A549 (cell line): ENCODE measurements at regions not wholly inside any gene's neighbourhood (a gene's known extent, or its start where the extent isn't known, plus 50 kb on each side); places are given as distances from the start of the nearest gene placed in this dataset.

Experiments
- ATAC-seq, 2 experiments: fragments of 200-7000 bp in 1 of 2; fragments of >200 bp in 1 of 2; cut with Nextera tagmentation in 1 of 2; cut with Tn5 transposase in 1 of 2; 3 replicates each; pipeline versions ENCODE4 v1.8.0 to v1.9.1; 2018 to 2020; ENCODE audit warnings: mild to moderate bottlenecking in 1 of 2, moderate library complexity in 1 of 2
- CTCF ChIA-PET: fragments of 300-600 bp; sonication (Branson Sonifier 250); formaldehyde crosslinking; extraction: SDS; loops from one replicate; lab custom pipeline; 2021; ENCODE audit warnings: antibody characterized with exemption, inconsistent platforms; lab: Yijun Ruan, JAX
- POLR2A ChIA-PET: fragments of 350-600 bp; formaldehyde crosslinking; extraction: SDS; loops from one replicate; lab custom pipeline; 2021; ENCODE audit warnings: antibody characterized with exemption, inconsistent platforms; lab: Yijun Ruan, JAX
- DNase-seq, 2 experiments: peaks; one replicate each; pipeline versions ENCODE4 v3.0.0 to v3.0.0-alpha.2; 2011 to 2016; ENCODE audit warnings: low read depth in 1 of 2, low spot score in 1 of 2
- FAIRE-seq: peaks from 2 replicates; lab custom pipeline; 2011; peaks lifted over from hg19 to GRCh38; lab: Jason Lieb, UNC
- H3K27ac ChIP-seq, 2 experiments: fragments of >200 bp; sonication (Bioruptor Twin); formaldehyde crosslinking; 3 replicates each; pipeline ENCODE4 v1.5.1; 2016 to 2017
- H3K4me1 ChIP-seq: fragments of >200 bp; sonication (Bioruptor Twin); formaldehyde crosslinking; 3 replicates; pipeline ENCODE4 v1.6.1; 2016
- H3K4me2 ChIP-seq: fragments of >200 bp; sonication (Bioruptor Twin); formaldehyde crosslinking; 3 replicates; pipeline ENCODE4 v1.6.1; 2016
- H3K4me3 ChIP-seq: fragments of >200 bp; sonication (Bioruptor Twin); formaldehyde crosslinking; 3 replicates; pipeline ENCODE4 v1.5.1; 2016
- H3K9me3 ChIP-seq: fragments of >200 bp; sonication (Bioruptor Twin); formaldehyde crosslinking; 3 replicates; pipeline ENCODE4 v1.6.1; 2016
- BHLHE40 ChIP-seq: IDR thresholded peaks from 2 replicates; pipeline ENCODE4 v1.6.1; 2012; ENCODE audit warnings: low read depth, low read length, inconsistent platforms
- CEBPB ChIP-seq, 2 experiments: fragments of >200 bp in 1 of 2; sonication (Bioruptor Twin) in 1 of 2; formaldehyde crosslinking in 1 of 2; IDR thresholded peaks; 2 replicates each; pipeline ENCODE4 v1.6.1; 2012 to 2016
- CTCF ChIP-seq: fragments of >200 bp; sonication (Bioruptor Twin); formaldehyde crosslinking; IDR thresholded peaks from 3 replicates; pipeline ENCODE4 v1.5.1; 2016
- EHF ChIP-seq: fragments of 250-450 bp; sonication (Bioruptor Pico); IDR thresholded peaks from 2 replicates; pipeline ENCODE4 v1.5.0; 2020; ENCODE audit warnings: mild to moderate bottlenecking
- ELK1 ChIP-seq: fragments of 150-350 bp; IDR thresholded peaks from 2 replicates; pipeline ENCODE4 v1.6.1; 2014; ENCODE audit warnings: low read depth, mild to moderate bottlenecking, low read length
- EP300 ChIP-seq, 2 experiments: fragments of >200 bp; sonication (Bioruptor Twin); formaldehyde crosslinking; IDR thresholded peaks; 2 replicates in 1 of 2; 3 replicates in 1 of 2; pipeline ENCODE4 v1.6.1; 2016 to 2017
- ESRRA ChIP-seq: fragments of 150-350 bp; IDR thresholded peaks from 2 replicates; pipeline ENCODE4 v1.6.1; 2014; ENCODE audit warnings: mild to moderate bottlenecking, low read length, borderline replicate concordance
- FOXS1 ChIP-seq: fragments of 250-450 bp; sonication (Bioruptor Pico); IDR thresholded peaks from 2 replicates; pipeline ENCODE4 v1.5.0; 2020; ENCODE audit warnings: mild to moderate bottlenecking, moderate library complexity
- GATA3 ChIP-seq: IDR thresholded peaks from 2 replicates; pipeline ENCODE4 v1.6.1; 2012; ENCODE audit warnings: borderline replicate concordance
- HOXA7 ChIP-seq: fragments of 250-450 bp; sonication (Bioruptor Pico); IDR thresholded peaks from 2 replicates; pipeline ENCODE4 v1.5.0; 2020; ENCODE audit warnings: mild to moderate bottlenecking, moderate library complexity
- JUN ChIP-seq, 2 experiments: fragments of >200 bp; sonication (Bioruptor Twin); formaldehyde crosslinking; IDR thresholded peaks; 2 replicates in 1 of 2; 3 replicates in 1 of 2; pipeline ENCODE4 v1.6.1; 2016 to 2017
- JUNB ChIP-seq: fragments of >200 bp; sonication (Bioruptor Twin); formaldehyde crosslinking; IDR thresholded peaks from 2 replicates; pipeline ENCODE4 v1.6.1; 2016
- MAX ChIP-seq: IDR thresholded peaks from 2 replicates; pipeline ENCODE4 v1.6.1; 2012
- MAZ ChIP-seq: fragments of 150-350 bp; IDR thresholded peaks from 2 replicates; pipeline ENCODE4 v1.6.1; 2014; ENCODE audit warnings: antibody characterized with exemption, low read depth, low read length, borderline replicate concordance
- POLR2A ChIP-seq: IDR thresholded peaks from 2 replicates; pipeline ENCODE4 v1.6.1; 2012; ENCODE audit warnings: mild to moderate bottlenecking, low read length
- RAD21 ChIP-seq, 2 experiments: fragments of >200 bp in 1 of 2; sonication (Bioruptor Twin) in 1 of 2; formaldehyde crosslinking in 1 of 2; IDR thresholded peaks in 1 of 2; conservative IDR thresholded peaks in 1 of 2; 2 replicates in 1 of 2; 3 replicates in 1 of 2; pipeline ENCODE4 v1.6.1; 2012 to 2018; ENCODE audit warnings: inconsistent platforms in 1 of 2
- RARB ChIP-seq: fragments of 250-450 bp; sonication (Bioruptor Pico); IDR thresholded peaks from 2 replicates; pipeline ENCODE4 v1.8.0; 2021; ENCODE audit warnings: mild to moderate bottlenecking, moderate library complexity
- TFCP2L1 ChIP-seq: fragments of 250-450 bp; sonication (Bioruptor Pico); IDR thresholded peaks from 2 replicates; pipeline ENCODE4 v1.5.0; 2021; ENCODE audit warnings: mild to moderate bottlenecking
- TP53 ChIP-seq: fragments of 250-450 bp; sonication (Bioruptor Pico); IDR thresholded peaks from 2 replicates; pipeline ENCODE4 v1.5.0; 2021; ENCODE audit warnings: mild to moderate bottlenecking, moderate library complexity
- USF2 ChIP-seq: fragments of 450-650 bp; IDR thresholded peaks from 2 replicates; pipeline ENCODE4 v1.6.1; 2014; ENCODE audit warnings: antibody characterized with exemption
- ZNF302 ChIP-seq: fragments of 250-450 bp; sonication (Bioruptor Pico); IDR thresholded peaks from 2 replicates; pipeline ENCODE4 v1.9.0; 2021; ENCODE audit warnings: inconsistent platforms, mild to moderate bottlenecking, moderate library complexity
- ZSCAN20 ChIP-seq: fragments of 250-450 bp; sonication (Bioruptor Pico); IDR thresholded peaks from 2 replicates; pipeline ENCODE4 v1.8.0; 2022; ENCODE audit warnings: mild to moderate bottlenecking, moderate library complexity
- WGBS: methylation state at CpG from one replicate; pipeline ENCODE4 v1.1.6; 2017; ENCODE audit errors: missing lambda C conversion rate; 5-methylcytosine and 5-hydroxymethylcytosine counted together
- TF ChIP-seq, protein P1 (sequence below): fragments of 250-450 bp; sonication (Bioruptor Pico); IDR thresholded peaks from 2 replicates; pipeline ENCODE4 v1.5.0; 2020; ENCODE audit warnings: low read depth, mild to moderate bottlenecking, moderate library complexity
- TF ChIP-seq, protein P2 (sequence below): fragments of >200 bp; sonication (Bioruptor Twin); formaldehyde crosslinking; IDR thresholded peaks from 3 replicates; pipeline ENCODE4 v1.6.1; 2016
- TF ChIP-seq, protein P3 (sequence below): IDR thresholded peaks from 2 replicates; pipeline ENCODE4 v1.6.1; 2012

- DNase-seq (no peak), FAIRE-seq (no peak), ATAC-seq (no peak)
- Histone ChIP-seq H3K4me1 (no peaks in the 10 kb centered on the region), H3K27ac (no peak overlapping the region), H3K4me2 (no peak overlapping the region), H3K9me3 (peaks cover 7% of the 10 kb centered on the region; the same call in 2 of the 3 replicates), H3K4me3 (no peak overlapping the region)
- 85% methylated on average over 6 of the region's 6 CpGs for WGBS
- POLR2A ChIA-PET = no interaction called here
- CTCF ChIA-PET = no interaction called here
- TF ChIP-seq TFCP2L1 (CRISPR knock-in tag) = no peak
- TF ChIP-seq ZSCAN20 = no peak
- TF ChIP-seq JUN (IDR thresholded peaks at IDR 0.05) = no peak
- TF ChIP-seq HOXA7 = no peak
- TF ChIP-seq MAX = no peak
- TF ChIP-seq, protein P1, sequence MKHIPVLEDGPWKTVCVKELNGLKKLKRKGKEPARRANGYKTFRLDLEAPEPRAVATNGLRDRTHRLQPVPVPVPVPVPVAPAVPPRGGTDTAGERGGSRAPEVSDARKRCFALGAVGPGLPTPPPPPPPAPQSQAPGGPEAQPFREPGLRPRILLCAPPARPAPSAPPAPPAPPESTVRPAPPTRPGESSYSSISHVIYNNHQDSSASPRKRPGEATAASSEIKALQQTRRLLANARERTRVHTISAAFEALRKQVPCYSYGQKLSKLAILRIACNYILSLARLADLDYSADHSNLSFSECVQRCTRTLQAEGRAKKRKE (CRISPR knock-in tag) = no peak
- TF ChIP-seq GATA3 = no peak
- TF ChIP-seq CEBPB (IDR thresholded peaks at IDR 0.05) = no peak
Observed at GRCh38 chr2:62349788-62350187, 153.9 kb downstream of the B3GNT2 start.

DNA sequence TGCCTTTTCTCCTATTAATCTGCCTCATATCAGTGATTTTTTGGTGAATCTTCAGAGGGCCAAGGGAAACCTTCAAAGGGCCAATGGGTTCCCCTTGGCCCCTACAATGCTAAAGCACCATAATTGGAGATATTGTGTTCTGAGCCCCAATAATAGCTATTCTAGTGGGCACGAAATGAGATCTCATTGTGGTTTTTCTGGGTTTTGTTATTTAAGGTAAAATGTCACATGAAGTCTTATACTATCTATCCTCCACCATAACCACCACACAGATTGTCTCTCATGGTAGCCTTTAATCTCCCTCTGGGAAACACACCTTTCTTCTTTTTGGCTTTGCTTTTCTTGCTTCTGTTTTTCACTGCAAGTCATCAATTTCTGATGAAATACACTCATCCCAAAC, 152.8 kb downstream of the B3GNT2 start:
- Histone ChIP-seq H3K4me2 (no peak overlapping the region), H3K9me3 (peaks cover 7% of the 10 kb centered on the region; the same call in 2 of the 3 replicates), H3K4me3 (no peak overlapping the region), H3K4me1 (no peaks in the 10 kb centered on the region), H3K27ac (no peak overlapping the region)
- 56% methylated on average over 1 of the region's 1 CpG for WGBS
- no peak for TF ChIP-seq TP53 (CRISPR knock-in tag)
- no peak for TF ChIP-seq TFCP2L1 (CRISPR knock-in tag)
- TF ChIP-seq EP300 (IDR thresholded peaks at IDR 0.05) = no peak
- no peak for TF ChIP-seq RAD21 (conservative IDR thresholded peaks at IDR 0.05 in 1 of 2, IDR thresholded peaks at IDR 0.05 in 1 of 2)
- no peak for TF ChIP-seq FOXS1
- TF ChIP-seq ZNF302 (CRISPR knock-in tag) = no peak
- TF ChIP-seq POLR2A = no peak
- TF ChIP-seq RARB = no peak
- TF ChIP-seq EHF (CRISPR knock-in tag) = no peak
- TF ChIP-seq JUNB = no peak
- no peak for TF ChIP-seq BHLHE40
- TF ChIP-seq MAX = no peak
- no peak for TF ChIP-seq MAZ
- TF ChIP-seq USF2 = no peak
- no peak for TF ChIP-seq CTCF
- FAIRE-seq (no peak), DNase-seq (no peak), ATAC-seq (no peak)
- POLR2A ChIA-PET = no interaction called here
- CTCF ChIA-PET = no interaction called here

GRCh38 chr2:62347563-62348270, 151.8 kb downstream of the B3GNT2 start:
- Histone ChIP-seq H3K4me3 (no peak overlapping the region), H3K4me2 (no peak overlapping the region), H3K4me1 (no peaks in the 10 kb centered on the region), H3K27ac (no peak overlapping the region), H3K9me3 (peaks cover 7% of the 10 kb centered on the region; the same call in 2 of the 3 replicates)
- POLR2A ChIA-PET = no interaction called here
- ATAC-seq = no peak
- FAIRE-seq = no peak
- CTCF ChIA-PET = interaction anchor here (1.3 kb wide), 1 partner anchor 14 kb away, joined by 3 read pairs; no protein-coding TSS in a partner anchor
- DNase-seq = no peak
- WGBS = 44% methylated on average over 7 of the region's 7 CpGs
- TF ChIP-seq, protein P2, sequence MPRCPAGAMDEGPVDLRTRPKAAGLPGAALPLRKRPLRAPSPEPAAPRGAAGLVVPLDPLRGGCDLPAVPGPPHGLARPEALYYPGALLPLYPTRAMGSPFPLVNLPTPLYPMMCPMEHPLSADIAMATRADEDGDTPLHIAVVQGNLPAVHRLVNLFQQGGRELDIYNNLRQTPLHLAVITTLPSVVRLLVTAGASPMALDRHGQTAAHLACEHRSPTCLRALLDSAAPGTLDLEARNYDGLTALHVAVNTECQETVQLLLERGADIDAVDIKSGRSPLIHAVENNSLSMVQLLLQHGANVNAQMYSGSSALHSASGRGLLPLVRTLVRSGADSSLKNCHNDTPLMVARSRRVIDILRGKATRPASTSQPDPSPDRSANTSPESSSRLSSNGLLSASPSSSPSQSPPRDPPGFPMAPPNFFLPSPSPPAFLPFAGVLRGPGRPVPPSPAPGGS = no peak
- TF ChIP-seq, protein P3, sequence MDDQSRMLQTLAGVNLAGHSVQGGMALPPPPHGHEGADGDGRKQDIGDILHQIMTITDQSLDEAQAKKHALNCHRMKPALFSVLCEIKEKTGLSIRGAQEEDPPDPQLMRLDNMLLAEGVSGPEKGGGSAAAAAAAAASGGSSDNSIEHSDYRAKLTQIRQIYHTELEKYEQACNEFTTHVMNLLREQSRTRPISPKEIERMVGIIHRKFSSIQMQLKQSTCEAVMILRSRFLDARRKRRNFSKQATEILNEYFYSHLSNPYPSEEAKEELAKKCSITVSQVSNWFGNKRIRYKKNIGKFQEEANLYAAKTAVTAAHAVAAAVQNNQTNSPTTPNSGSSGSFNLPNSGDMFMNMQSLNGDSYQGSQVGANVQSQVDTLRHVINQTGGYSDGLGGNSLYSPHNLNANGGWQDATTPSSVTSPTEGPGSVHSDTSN = no peak
- TF ChIP-seq ELK1 = no peak
- TF ChIP-seq CEBPB (IDR thresholded peaks at IDR 0.05) = no peak
- no peak for TF ChIP-seq ESRRA
- TF ChIP-seq ZSCAN20 = no peak
